NCI-H748 (cell line): ENCODE measurements at regions not wholly inside any gene's neighbourhood (a gene's known extent, or its start where the extent isn't known, plus 50 kb on each side); places are given as distances from the start of the nearest gene placed in this dataset.
"Not testable (repeated sequence)": the region's sequence is repeated elsewhere in the genome, so short reads cannot be mapped to it uniquely, and the experiment has no call there.

Experiments used
- DNase-seq: peaks from one replicate; lab custom pipeline; 2025; ENCODE audit not compliant: unreplicated experiment; lab: John Stamatoyannopoulos, UW

DNA sequence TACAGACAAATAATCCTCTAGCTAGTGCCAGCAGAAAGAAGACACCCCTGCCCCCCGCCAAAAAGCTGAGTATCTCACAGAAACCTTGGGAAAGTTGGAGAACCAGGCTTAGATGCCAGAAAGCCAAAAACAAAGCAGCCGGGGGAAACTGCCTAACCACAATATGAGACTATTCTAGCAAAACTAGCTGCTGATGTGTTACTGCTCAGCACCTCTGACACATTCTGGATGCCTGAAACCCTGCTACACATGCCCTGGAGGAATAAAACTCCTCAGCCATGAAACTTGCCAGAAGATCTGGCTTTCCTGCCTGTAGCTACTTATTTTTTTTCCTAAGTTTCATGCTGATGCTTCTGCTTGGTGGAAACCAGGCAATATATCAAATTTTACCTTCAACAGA, 122.7 kb upstream of the GCFC2 start:
- DNase-seq, result no peak

DNA sequence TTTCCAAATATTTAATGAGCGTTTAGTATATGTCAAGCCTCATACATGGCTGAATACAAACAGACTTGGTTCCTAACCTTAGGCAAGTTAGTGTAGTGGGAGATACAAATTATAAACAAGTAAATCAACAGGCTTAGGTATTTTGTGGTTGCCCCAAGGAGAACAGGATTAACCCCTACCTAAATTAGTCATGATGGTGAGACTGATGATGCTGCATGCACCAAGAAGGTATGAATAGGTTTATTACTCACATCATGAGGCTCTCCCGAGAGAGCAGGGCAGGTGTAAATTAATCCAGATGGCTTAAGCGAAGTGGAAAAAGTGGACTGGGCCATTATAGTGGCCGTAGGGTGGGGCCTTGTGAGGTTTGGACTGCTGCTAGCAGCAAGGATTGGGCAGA, 118.1 kb upstream of the GCFC2 start:
- DNase-seq, result no peak

DNA sequence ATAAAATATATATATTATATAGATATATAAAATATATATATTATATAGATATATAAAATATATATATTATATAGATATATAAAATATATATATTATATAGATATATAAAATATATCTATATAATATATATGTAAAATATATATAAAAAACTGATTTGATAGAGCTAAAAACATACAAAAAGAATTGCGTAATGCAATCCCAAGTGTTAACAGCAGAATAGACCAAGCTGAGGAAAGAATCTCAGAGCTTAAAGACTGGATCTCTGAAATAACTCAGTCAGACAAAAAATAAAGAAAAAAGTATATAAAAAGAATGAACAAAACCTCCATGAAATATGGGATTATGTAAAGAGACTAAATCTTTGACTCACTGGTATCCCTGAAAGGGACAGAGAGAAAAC, 112.8 kb upstream of the GCFC2 start:
- DNase-seq, result not testable (repeated sequence)

DNA sequence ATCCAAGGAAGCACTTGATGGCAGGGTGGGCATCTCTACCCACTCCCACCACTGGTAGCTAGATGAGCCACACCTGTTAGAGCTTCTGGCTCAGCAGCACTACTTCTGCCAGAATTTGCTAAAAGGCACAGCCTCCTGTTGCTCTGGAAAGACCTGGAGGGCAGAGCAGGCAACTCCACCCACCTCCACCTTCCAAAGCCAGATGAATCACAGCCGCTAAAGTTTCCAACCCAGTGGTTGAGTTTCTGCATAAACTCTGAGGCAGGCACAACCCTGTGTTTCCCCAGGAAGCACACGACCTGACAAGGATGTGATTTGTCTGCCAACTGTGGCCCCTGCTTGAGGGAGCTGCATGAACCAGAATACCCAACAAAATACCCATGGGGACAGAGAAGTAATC, 111.6 kb upstream of the GCFC2 start:
- no peak for DNase-seq

GRCh38 chr2:75820693-75821092, 110.0 kb upstream of the GCFC2 start:
- no peak for DNase-seq

GRCh38 chr2:75810611-75811330, 100.1 kb upstream of the GCFC2 start:
- no peak for DNase-seq

GRCh38 chr2:75808793-75809535, 98.2 kb upstream of the GCFC2 start:
- no peak for DNase-seq

GRCh38 chr2:75807992-75808391, 97.3 kb upstream of the GCFC2 start:
- DNase-seq, result no peak

- DNase-seq, result no peak
These were observed 90.7 kb upstream of the GCFC2 start for GRCh38 chr2:75801234-75801982.

- DNase-seq, result no peak
These were observed 89.7 kb upstream of the GCFC2 start for GRCh38 chr2:75800456-75800855.

DNA sequence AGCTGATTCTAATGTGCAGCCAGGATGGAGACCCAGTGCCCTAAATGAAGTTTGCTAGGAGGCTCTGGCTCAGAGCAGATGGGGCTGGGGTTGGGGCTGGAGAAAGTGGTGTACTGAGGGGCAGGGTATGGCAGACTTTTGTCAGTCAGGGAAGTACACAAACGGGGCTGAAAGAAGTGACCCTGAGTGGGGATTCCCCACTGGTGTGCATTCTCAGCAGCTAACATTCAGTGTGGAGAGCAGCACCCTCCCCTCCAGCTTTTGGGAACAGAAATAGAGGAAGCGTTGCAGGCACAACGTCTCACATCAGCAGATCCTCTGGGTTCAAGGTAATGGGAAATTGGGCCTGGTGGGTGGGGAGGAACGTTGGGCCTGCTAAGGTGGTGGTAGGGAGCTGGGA, 89.1 kb upstream of the GCFC2 start:
- no peak for DNase-seq

GRCh38 chr2:75798569-75798968, 87.9 kb upstream of the GCFC2 start:
- no peak for DNase-seq

DNA sequence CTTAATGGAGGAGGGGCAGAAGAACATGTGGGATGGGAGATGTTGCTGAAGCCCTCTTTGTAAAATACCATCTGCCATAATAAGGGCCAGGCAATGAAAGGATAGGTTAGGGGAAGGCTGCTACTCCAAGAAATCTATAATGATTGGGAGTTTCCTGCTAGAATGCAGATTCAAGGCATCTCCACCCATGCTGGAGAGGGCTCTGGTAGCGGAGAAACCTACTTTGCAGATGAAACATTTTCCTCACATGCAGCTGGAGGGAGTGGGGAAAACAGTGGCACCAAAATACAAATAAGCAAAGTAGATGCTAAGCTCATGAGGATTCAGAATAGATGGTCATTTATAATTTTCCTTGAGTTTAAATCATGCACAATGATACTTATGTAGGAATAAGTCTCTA, 82.3 kb upstream of the GCFC2 start:
- DNase-seq, result no peak

DNA sequence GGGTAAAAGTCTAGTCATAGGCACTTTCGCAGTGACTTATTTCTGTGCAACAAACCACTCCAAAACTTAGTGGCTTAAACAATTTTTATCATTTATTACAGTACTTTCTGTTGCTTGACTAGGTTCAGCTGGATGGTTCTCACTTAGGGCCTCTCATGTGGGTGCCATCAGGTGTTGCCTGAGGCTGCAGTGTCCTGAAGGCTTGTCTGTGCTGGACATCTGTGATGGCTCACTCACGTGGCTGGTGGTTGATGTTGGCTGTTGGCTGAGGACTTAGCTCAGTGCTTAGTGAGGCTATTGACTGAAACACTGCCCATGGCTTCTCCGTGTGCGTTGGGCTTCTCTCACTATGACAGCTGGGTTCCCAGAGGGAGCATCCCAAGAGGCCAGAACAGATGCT, 81.4 kb upstream of the GCFC2 start:
- no peak for DNase-seq

DNA sequence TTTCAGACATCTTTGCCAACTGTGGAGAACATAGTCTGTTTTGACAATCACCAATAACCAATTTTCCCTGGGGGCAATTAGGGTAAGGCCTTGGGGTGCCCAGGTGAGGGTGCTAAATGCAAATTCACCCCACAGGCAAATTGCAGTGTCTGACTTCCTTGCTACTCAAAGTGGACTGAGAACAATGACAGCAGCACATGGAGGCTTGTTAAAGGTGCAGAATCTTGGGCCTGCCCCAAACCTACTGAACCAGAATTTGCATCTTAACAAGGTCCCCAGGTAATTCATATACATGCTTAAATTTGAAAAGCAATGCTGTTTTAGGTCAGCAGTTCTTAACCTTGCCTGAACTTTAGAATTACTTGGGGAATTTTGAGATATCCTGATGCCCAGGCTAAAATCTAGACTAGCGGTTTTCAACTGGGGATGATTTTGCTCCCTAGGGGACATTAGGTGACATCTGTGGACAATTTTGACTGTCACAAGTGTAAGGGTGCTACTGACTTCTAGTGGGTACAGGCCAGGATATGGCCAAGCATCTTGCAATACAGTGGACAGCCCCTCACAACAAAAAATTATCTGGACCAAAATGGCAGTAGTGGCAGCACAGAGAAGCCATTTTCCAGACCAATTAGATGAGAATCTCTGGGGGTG, 80.2 kb upstream of the GCFC2 start:
- DNase-seq, result no peak

DNA sequence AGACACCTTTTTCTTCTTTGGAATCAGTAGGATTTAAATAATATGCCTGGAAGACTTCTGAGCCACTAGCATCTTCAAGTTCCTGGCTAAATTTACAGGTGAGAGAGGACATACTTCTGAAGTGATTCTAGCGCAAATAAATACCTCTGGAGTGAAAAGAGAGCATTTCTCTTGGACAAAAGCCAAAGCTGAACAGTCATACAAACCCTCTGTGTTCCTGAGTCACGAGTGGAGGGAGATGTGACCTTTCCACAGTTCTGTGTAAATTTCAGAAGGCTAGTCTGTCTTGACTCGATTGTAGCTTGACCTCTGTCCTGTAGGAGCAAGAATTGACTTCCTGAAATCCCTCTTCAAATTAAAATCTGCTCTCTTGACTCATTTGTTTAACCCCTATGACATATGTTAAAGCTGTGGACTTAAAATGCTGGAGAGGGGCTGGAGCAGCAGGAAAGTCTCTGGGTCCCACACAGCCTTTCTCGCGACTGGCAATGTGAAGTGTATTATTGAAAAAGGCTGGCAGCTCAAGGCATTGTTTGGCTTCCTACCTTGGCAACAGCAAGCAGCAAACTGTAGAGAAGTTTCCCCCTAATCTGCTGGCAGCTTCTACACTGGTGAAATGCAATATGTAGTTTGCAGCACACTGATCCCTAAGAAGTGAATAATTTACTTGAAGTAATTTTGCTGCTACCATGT, 79.6 kb upstream of the GCFC2 start:
- peak; percentile 7 for DNase-seq

- no peak for DNase-seq
These were observed 78.2 kb upstream of the GCFC2 start for GRCh38 chr2:75788902-75789301.

DNA sequence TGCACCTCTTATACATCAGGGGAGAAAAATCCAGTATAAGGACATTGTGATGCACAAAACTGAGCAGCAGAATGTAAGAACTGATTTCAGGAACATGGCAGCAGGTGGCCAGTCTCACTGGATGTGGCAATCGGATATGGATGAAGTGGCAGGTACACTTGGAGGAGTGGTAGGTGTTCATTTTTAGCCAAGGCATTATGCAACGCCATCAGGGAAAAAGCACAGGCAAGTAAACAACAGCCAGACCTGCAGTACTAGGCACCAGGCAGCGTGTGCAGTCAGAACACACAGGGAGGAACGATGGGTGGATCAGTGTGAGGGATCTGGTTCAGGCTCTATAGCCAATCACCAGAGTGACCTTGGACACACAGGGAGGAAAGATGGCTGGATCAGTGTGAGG, 77.4 kb upstream of the GCFC2 start:
- DNase-seq, result no peak

DNA sequence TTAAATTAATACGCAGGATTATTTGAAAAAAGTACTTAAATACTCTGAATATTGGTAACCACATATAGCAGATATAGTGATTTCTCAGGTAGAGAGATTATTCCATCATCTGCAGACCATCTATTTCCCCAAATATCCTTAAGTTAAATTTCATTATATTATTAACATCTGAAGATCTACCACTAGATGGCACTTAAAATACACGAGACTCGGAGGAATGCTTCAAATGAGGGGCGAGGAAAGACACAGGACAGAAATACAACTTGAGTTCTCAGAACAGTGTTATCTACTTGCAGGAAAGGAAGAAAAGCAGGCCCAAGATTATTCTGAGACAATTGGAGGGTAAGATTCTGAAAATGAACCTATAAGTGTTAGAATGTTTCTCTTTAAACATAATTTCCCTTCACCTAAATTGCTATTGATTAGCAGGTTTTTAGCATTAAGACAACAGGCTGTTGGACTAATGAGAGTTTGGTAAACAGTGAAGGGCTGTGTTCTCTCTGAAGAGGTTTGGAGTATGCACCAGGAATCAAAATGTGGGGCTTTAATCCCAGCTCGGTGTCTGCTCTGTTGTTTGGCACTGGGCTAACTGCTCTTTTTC, 76.9 kb upstream of the GCFC2 start:
- DNase-seq, result peak; percentile 67

- DNase-seq, result no peak
These were observed 64.7 kb upstream of the GCFC2 start for GRCh38 chr2:75775311-75775823.
